GM19238 (cell line): ENCODE measurements at regions not wholly inside any gene's neighbourhood (a gene's known extent, or its start where the extent isn't known, plus 50 kb on each side); places are given as distances from the start of the nearest gene placed in this dataset.
"Not testable (repeated sequence)": the region's sequence is repeated elsewhere in the genome, so short reads cannot be mapped to it uniquely, and the experiment has no call there.

ENCODE experiments used
- DNase-seq: peaks from one replicate; pipeline ENCODE4 v3.0.0; 2011; ENCODE audit warnings: low spot score; ENCODE audit not compliant: insufficient read length

DNA sequence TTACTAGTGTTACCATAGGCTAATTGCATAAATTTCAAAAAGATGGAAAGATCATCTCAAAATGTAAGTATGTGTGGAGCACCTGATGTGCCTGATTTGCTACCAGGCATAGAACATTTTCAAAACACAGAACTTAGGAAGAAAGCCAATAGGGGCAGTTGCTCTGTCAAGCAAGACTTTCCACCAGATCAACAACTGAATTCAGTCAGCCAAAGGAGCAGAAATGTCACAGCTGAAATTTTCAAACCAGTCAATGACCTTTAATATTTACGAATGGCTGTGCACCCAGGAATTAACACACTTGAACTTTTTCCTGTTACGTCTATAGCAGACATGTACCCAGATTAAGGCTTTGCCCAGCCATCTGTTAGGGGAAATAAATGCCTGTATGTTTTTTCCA lies 452.8 kb upstream of the PTGER4 start:
- DNase-seq: no peak

- not testable (repeated sequence) for DNase-seq
These were observed 454.6 kb upstream of the PTGER4 start for GRCh38 chr5:40225147-40225546.

- no peak for DNase-seq
These were observed 455.3 kb upstream of the PTGER4 start for GRCh38 chr5:40224421-40224820.

- no peak for DNase-seq
These were observed 455.8 kb upstream of the PTGER4 start for GRCh38 chr5:40223884-40224402.

DNA sequence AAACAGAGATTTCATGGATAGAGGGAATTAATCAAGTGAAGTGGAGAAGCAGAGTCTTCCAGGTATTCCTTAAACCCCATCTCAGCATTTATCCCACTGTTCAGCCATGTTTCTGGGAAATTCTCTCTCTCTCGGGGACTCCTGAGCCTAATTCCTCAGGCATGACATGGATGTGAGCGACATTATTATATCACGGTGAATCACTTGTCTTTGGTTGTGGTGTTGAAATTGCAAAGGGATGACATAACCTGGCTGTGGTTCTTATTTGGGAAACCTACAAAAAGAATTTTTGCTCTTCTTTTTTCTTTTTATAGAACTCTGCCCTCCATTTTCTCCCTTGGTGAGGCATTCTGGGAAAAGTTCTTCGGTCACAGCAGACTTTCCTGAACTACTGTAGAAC lies 457.9 kb upstream of the PTGER4 start:
- DNase-seq: no peak

GRCh38 chr5:40221255-40221654 lies 458.5 kb upstream of the PTGER4 start:
- DNase-seq: no peak

GRCh38 chr5:40220260-40220659 lies 459.5 kb upstream of the PTGER4 start:
- DNase-seq: no peak

DNA sequence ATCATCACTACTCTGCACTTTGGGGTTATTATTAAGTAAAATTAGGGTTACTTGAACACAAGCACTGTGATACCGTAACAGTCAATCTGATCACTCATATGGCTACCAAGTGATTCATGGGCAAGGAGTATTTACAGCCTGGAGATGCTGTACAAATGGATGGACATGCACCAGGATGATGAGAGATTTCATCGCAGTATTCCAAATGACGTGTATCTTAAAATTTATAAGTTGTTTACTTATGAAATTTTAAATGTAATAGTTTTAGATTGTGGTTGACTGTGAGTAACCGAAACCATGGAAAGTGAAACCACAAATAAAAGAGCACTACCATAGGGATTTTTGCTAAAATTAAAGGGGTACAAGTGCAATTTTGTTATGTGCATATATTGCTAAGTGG lies 462.2 kb upstream of the PTGER4 start:
- no peak for DNase-seq

DNA sequence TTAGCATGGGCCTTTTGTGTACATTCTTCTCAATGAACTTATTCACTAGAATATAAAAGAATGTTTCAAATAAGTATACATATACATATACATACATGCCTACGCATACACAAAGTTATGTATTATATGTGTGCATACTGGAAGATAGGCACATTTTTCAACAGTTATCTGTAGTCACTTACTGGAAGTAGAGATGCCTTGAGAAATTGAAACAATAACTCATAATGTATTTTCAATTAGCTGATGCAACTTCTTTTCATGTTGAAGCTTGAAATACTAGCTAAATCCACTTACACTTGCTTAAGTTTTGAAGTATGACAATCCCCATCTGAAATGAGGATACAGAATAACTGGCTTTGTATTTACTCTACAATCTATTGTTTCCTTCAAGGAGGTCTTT lies 469.0 kb upstream of the PTGER4 start:
- DNase-seq: no peak

GRCh38 chr5:40206030-40206429 lies 473.7 kb upstream of the PTGER4 start:
- no peak for DNase-seq

DNA sequence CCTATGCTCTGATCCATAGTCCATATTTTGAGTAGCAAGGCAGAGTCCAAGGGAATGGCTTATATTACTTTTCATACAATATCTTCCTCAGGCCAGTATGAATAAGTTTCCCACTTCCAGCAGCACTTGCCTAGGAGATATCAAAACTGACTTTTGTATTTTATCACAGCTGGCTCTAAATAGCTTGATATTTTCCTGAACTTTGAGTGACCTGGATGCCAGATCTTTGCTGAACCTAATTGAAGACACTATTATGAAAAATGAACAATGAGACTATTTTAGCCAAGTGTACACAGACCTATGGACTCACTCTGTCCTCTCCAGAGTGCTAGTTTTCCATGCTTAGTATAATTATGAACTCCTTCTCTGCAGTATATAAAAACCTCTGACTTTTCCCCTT lies 475.6 kb upstream of the PTGER4 start:
- no peak for DNase-seq

DNA sequence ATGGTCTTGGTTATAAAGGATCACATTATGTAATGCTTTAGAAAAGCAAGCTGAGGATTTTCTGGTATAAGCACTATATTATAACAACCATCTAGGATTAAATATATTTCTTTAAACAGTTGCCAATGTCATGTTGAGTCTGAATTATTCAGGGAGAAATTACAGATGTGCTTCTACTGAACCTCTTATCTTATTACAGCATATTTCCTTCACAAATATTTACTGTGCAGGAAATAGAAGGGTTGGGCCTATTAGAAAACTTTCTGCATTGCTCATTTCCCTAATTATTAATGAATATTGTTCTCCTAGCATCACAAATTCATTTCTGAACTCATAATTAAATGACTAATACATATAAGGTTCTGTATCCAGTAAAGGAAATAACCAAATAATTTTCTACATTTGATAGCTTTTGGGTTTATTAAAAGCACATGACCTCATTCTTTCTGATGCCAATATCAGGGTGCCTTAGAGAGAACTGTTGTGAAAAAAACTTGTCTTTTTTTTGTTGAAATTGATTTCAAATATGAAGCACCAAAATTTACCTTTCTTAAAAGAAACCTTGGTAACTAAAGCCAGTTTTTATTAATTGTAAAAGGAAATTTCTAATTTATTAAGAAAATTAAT lies 476.8 kb upstream of the PTGER4 start:
- DNase-seq: no peak

- no peak for DNase-seq
These were observed 481.0 kb upstream of the PTGER4 start for GRCh38 chr5:40198736-40199135.

- not testable (repeated sequence) for DNase-seq
These were observed 484.1 kb upstream of the PTGER4 start for GRCh38 chr5:40195574-40195973.

DNA sequence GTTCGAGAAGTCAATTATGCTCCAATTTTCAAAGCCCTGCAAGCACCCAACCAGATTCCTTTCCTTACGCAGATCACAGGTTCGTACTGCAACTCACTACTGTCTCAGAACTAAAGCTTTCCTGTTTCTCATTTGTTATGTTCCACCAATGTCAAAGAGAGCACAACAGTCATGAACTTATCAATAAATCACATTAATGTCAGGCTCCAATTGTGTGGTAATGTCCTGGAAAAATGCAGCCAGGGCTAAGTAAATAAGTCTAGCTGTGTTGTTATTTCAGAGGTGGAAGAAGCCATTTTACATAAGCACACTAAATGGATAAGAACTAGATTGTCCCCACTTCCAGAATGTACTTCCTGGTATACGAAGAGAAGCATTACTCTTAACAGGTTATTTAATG lies 488.6 kb upstream of the PTGER4 start:
- DNase-seq: no peak

DNA sequence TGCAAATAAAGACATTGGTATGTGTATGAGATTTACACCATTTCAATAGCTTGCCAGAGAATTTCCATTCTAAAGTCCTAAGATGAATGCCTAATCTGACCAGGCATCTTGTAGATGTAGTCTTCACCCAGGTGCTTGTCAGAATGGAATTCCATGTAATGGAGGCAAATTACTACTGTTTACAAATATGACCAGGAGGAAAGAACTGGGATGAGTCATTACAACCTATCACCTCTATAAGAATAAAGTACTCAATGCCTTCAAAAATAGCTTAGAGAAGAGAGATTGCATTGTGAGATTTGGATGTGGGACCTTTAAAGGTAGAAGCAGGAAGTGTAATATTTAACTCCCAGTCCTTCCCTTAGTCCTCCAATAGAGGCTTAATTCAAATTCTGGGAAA lies 507.0 kb upstream of the PTGER4 start:
- no peak for DNase-seq

- no peak for DNase-seq
These were observed 507.7 kb upstream of the PTGER4 start for GRCh38 chr5:40171971-40172370.

- no peak for DNase-seq
These were observed 512.4 kb upstream of the PTGER4 start for GRCh38 chr5:40167283-40167682.

DNA sequence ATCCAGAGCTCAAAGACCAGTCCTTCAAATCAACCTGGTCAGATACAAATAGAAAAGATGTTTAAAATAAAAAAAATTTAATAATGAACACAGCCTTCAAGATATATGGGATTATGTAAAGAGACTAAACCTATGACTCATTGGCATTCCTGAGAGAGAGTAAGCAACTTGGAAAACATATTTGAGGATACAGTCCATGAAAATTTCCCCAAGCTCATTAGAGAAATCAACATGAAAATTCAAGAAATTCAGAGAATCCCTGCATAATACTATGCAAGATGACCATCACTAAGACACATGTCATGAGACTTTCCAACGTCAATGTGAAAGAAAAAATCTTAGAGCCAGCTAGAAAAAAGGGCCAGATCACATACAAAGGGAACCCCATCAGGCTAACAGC lies 512.9 kb upstream of the PTGER4 start:
- DNase-seq: no peak

- no peak for DNase-seq
These were observed 513.7 kb upstream of the PTGER4 start for GRCh38 chr5:40165789-40166728.

- DNase-seq: no peak
These were observed 514.5 kb upstream of the PTGER4 start for GRCh38 chr5:40165106-40165788.

GRCh38 chr5:40160435-40160834 lies 519.3 kb upstream of the PTGER4 start:
- no peak for DNase-seq
